D341Med (cell line): ENCODE measurements at regions not wholly inside any gene's neighbourhood (a gene's known extent, or its start where the extent isn't known, plus 50 kb on each side); places are given as distances from the start of the nearest gene placed in this dataset.
"Not testable (repeated sequence)": the region's sequence is repeated elsewhere in the genome, so short reads cannot be mapped to it uniquely, and the experiment has no call there.

ENCODE experiments used
- DNase-seq: peaks from one replicate; pipeline ENCODE4 v3.0.0; 2012; ENCODE audit warnings: low spot score

GRCh38 chr7:82701949-82702348, 258.4 kb upstream of the CACNA2D1 start:
- no peak for DNase-seq

DNA sequence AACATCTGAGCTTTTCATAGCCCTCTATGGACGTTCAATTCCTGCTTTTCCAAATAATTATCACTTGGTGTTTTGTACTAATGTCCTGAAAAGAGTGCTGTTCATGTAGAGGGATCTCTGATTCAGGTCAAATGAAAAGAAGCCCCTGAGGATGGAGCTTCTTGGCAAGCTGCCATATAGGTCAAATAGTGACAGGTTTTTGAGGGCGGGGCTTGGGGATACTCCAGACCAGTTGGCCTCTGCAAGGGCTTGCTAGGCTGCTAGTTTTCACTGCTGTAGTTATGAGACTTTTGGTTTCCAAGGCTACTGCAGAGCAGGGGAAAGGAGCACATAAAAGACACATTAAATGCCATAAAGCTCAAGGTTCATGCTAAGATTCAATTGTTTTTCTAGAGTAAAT, 257.2 kb upstream of the CACNA2D1 start:
- no peak for DNase-seq

DNA sequence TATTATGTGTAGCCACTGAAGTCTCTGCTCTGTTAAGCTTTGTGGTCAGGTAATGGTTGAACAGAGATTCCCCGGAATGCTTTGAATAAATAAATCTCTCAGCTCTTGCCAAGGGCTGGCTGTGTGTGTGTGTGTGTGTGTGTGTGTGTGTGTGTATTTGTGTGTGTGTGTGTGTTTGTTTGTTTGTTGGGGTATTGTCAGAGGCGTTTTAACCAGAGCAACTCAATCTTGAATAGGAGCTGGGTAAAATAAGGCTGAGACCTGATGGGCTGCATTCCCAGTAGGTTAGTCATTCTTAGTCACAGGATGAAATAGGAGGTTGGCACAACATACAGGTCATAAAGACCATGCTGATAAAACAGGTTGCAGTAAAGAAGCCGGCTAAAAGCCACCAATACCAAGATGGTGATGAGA, 256.2 kb upstream of the CACNA2D1 start:
- no peak for DNase-seq

DNA sequence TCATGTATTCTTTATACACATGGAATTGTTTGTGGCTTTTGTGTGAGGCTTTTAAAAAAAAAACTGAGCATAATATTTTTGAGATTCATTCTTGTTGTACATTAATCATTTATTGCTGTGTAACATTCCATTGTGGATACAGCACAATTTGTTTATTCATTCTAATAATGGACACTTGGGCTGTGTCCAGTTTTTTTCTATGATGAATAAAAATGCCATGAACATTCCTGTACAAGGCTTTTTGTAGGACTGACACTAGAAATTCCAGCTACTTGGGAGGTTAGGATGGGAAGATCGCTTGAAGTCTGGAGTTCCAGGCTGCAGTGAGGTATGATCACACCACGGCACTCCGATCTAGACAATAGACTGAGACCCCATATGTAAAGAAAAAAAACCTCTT, 254.3 kb upstream of the CACNA2D1 start:
- DNase-seq: no peak

DNA sequence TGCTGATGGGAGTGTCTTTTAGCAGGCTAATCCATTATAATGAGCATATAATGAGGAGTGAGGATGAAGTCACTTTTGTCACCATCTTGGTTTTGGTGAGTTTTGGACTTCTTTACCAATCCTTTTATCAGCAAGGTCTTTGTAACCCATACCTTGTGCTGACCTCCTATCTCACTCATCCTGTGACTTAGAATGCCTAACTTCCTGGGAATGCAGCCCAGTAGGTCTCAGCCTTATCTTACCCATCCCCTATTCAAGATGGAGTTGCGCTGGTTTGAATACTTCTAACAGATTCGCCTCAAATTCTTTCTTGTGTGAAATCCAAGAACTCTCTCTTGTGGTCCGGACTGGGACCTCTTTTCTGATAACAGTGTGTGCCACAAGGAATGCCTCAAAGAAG, 253.1 kb upstream of the CACNA2D1 start:
- no peak for DNase-seq

DNA sequence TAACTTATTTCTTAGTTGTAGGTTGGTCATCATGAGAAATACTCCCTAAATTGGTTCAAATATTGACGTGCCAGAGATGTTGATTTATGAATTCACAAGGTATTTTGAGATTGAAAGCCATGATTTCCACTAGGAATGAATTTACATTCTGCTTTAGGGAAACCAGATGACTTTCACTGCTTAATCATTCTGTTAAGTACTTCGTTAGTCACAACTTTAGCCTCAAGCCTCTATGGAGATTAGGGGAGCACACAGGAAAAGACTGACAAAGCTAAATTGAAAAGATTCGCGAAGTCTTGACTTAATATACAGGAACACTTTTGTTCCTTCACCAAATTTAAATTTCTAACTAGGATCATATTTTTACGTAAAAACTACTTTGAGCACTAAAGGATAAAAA, 250.4 kb upstream of the CACNA2D1 start:
- DNase-seq: no peak

GRCh38 chr7:82690929-82691328, 247.4 kb upstream of the CACNA2D1 start:
- DNase-seq: no peak

DNA sequence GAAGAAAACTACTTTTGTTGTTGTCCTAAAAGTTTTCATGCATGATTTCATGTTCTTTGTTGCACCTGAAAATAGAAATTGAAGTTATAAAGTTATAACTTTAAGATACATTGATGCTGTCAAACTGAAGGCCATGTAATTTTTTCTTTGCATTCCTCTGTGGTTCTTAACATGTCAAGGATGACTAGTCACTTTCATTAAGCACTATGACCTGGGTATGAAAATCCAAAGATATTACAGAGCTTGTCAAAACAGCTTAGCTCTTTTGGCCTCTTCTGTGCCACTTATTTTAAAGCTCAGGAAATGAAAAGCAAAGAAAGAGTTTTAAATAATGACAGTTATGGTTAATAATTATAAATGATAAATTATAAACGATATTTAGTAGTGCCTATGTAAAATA, 241.6 kb upstream of the CACNA2D1 start:
- DNase-seq: no peak

GRCh38 chr7:82678716-82679115, 235.1 kb upstream of the CACNA2D1 start:
- no peak for DNase-seq

DNA sequence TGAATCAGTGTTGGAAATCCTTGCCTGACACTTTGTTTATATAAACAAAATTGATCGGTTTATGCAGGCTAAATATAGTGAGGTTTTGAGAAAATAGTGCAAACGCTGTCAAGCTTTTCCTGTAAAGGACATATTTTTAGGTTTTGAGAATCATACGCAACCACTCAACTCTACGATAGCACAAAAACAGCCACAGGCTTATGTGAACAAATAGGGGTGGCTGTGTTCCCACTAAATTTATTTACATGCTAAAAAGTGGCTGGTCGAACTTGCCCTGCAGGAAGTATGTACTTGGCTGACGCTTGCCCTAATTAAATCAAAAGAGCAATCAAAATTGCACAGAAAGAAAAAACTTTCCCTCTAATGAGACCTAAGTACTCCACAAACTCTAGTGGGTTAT, 234.7 kb upstream of the CACNA2D1 start:
- no peak for DNase-seq

- no peak for DNase-seq
Observed at GRCh38 chr7:82677493-82677892, 233.9 kb upstream of the CACNA2D1 start.

GRCh38 chr7:82676777-82677463, 233.3 kb upstream of the CACNA2D1 start:
- DNase-seq: no peak

GRCh38 chr7:82675396-82675795, 231.8 kb upstream of the CACNA2D1 start:
- DNase-seq: no peak

GRCh38 chr7:82674268-82674667, 230.7 kb upstream of the CACNA2D1 start:
- DNase-seq: no peak

- DNase-seq: no peak
Observed at GRCh38 chr7:82672078-82672477, 228.5 kb upstream of the CACNA2D1 start.

DNA sequence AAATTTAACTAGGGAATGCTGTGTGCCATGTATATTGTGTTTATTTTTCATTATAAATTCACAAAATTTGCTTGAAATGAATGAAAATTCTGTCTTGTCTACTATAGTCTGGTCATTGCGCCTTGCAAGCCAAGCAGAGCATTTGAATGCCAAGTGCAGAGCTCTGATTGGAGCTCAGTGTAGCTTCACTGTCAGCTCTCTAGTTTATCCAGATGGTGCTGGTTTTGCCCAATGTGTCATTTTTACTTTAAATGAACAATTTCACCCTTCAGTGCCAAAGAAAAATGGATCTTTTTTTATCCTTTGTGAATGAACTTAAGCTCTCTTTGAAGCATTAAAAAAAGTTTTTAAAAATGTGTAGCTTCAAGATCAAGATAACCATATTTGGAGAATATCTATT, 225.6 kb upstream of the CACNA2D1 start:
- no peak for DNase-seq

- DNase-seq: no peak
Observed at GRCh38 chr7:82668676-82669075, 225.1 kb upstream of the CACNA2D1 start.

DNA sequence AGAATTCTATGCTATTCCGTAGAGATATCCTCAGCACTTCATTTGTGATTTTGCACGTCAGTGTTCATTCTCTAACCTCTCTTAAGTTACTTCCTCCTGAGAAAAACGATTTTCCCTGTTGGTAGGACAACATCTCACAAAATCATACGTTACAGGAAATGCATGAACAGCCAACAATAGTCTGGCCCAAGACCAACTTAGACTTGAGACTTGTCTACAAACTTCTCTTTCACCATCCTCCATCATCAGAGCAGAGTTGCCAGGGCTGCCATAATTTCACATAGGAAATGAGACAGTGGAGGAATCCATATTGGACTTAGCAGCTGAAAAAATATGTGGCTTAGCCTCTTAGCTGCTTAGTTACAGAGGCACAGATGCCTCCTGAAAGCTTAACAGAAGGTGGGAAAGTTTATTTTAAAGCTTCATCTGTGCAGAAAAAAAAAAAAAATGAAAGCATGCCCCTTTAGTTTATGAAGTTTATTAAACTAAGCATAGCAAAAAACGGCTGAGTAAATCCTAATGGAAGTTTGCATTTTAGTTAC, 222.5 kb upstream of the CACNA2D1 start:
- DNase-seq: peak; percentile 38

DNA sequence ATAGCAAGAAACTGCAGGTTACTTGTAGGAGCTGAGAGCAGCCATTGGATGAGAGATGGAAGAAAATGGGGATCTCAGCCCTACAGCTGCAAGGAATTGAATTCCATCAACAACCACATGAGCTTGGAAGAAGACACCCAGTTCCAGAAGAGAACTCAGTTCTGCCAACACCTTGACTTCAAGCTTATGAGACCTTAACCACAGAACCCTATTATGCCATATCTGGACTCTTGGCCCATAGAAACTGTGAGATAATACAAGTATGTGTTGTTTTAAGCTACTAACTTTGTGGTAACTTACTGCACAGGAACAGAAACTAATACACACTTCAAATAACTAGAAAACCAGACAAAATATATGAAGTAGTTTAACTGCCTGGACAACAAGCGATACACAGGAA, 212.4 kb upstream of the CACNA2D1 start:
- DNase-seq: no peak

DNA sequence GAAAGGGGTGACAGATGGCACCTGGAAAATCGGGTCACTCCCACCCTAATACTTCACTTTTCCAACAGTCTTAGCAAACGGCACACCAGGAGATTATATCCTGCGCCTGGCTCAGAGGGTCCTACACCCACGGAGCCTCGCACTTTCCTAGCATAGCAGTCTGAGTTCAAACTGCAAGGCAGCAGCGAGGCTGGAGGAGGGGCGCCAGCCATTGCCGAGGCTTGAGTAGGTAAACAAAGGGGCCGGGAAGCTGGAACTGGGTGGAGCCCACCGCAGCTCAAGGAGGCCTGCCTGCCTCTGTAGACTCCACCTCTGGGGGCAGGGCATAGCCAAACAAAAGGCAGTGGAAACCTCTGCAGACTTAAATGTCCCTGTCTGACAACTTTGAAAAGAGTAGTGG, 206.5 kb upstream of the CACNA2D1 start:
- not testable (repeated sequence) for DNase-seq

GRCh38 chr7:82633592-82633991, 190.0 kb upstream of the CACNA2D1 start:
- DNase-seq: no peak

DNA sequence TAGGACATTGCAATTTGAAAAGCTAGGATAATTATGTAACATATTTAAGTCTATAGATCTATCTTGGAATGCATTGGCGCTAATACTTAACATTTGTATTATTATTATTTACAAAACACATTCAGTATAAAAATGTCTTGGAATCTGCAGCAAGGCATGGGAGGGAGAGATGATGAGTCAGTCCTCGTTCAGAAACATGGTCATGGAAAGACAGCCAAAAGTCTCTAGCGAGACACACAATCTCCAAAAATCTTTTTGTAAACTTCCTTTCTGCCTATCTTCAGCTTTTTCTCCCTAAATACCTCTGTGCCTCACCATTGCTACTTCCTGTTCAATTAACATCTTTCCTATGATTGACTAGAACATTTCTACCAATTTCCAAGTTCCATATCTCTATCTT, 188.4 kb upstream of the CACNA2D1 start:
- no peak for DNase-seq

- DNase-seq: no peak
Observed at GRCh38 chr7:82629583-82629982, 186.0 kb upstream of the CACNA2D1 start.

DNA sequence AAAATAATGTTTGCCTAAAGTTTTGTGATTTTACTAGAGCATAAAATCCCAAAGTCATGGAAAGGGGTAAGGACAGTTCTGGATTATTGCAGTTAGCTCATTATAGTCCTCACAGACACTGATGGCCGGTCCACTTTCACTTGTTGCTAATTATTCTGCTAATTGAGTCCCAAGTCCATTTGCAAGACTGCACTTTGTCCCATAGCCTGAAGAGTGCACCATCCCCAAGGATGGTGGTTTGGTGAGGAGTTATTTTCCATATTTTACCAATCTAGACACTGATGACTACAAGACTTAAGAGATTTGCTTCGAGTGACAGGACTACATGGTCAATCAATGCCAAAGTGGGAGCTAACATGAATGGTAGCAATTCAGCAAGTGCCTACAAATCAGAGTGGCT, 181.8 kb upstream of the CACNA2D1 start:
- DNase-seq: no peak
